IMR-90 (cell line): ENCODE measurements at regions not wholly inside any gene's neighbourhood (a gene's known extent, or its start where the extent isn't known, plus 50 kb on each side); places are given as distances from the start of the nearest gene placed in this dataset.

ENCODE experiments used
- ATAC-seq: fragments of 200-7000 bp; cut with Tn5 transposase; 2 replicates; pipeline ENCODE4 v1.9.1; 2020; ENCODE audit warnings: low read depth, mild to moderate bottlenecking, moderate library complexity
- BruUV-seq: library from RNA; stranded (reverse); fragments of 400-500 nt; replicated peaks from 2 replicates; lab custom pipeline; 2021; lab: Mats Ljungman, UMichigan
- CTCF ChIA-PET: fragments of 300-600 bp; formaldehyde crosslinking; extraction: SDS; loops from one replicate; lab custom pipeline; 2021; ENCODE audit warnings: antibody characterized with exemption; lab: Yijun Ruan, JAX
- POLR2A ChIA-PET: fragments of 300-600 bp; sonication (Branson Sonifier 250); formaldehyde crosslinking; loops from one replicate; lab custom pipeline; 2022; ENCODE audit warnings: antibody characterized with exemption; ENCODE audit not compliant: unreplicated experiment; lab: Charles Lee
- DNase-seq: peaks from one replicate; pipeline ENCODE4 v3.0.0; 2013
- H2AFZ ChIP-seq: replicated peaks from 2 replicates; pipeline ENCODE3; 2013; ENCODE audit warnings: low read length, mild to moderate bottlenecking; ENCODE audit not compliant: poor library complexity
- H2AK5ac ChIP-seq: 2 replicates; pipeline ENCODE4 v1.6.1; 2013; ENCODE audit warnings: low read depth, low read length, inconsistent platforms
- H2AK9ac ChIP-seq: replicated peaks from 2 replicates; pipeline ENCODE3; 2013; ENCODE audit warnings: mild to moderate bottlenecking, low read depth, low read length, moderate library complexity; ENCODE audit not compliant: poor library complexity
- H2BK120ac ChIP-seq: 2 replicates; pipeline ENCODE4 v1.6.1; 2013; ENCODE audit warnings: low read depth, low read length, inconsistent platforms
- H2BK15ac ChIP-seq: 3 replicates; pipeline ENCODE4 v1.6.1; 2013; ENCODE audit warnings: low read depth, low read length, inconsistent platforms
- H2BK20ac ChIP-seq: 2 replicates; pipeline ENCODE4 v1.6.1; 2013; ENCODE audit warnings: low read depth, mild to moderate bottlenecking, inconsistent platforms, low read length, moderate library complexity
- H2BK5ac ChIP-seq: 2 replicates; pipeline ENCODE4 v1.6.1; 2013; ENCODE audit warnings: mild to moderate bottlenecking, low read depth, low read length, inconsistent platforms; ENCODE audit not compliant: poor library complexity, severe bottlenecking
- H3K14ac ChIP-seq: replicated peaks from 2 replicates; pipeline ENCODE4 v1.6.1; 2013; ENCODE audit warnings: low read depth, low read length, inconsistent platforms
- H3K18ac ChIP-seq: 2 replicates; pipeline ENCODE4 v1.6.1; 2013; ENCODE audit warnings: low read depth, low read length, control low read depth
- H3K23ac ChIP-seq: 2 replicates; pipeline ENCODE4 v1.6.1; 2013; ENCODE audit warnings: low read depth, low read length, inconsistent platforms
- H3K27ac ChIP-seq: 2 replicates; pipeline ENCODE4 v1.5.1; 2013; ENCODE audit warnings: mild to moderate bottlenecking, control low read depth, low read length; ENCODE audit not compliant: insufficient read depth
- H3K27me3 ChIP-seq: 2 replicates; pipeline ENCODE4 v1.6.1; 2013; ENCODE audit warnings: low read length; ENCODE audit not compliant: control insufficient read depth, insufficient read depth
- H3K36me3 ChIP-seq: 2 replicates; pipeline ENCODE4 v1.6.1; 2013; ENCODE audit warnings: low read length, mixed read lengths; ENCODE audit not compliant: control insufficient read depth, insufficient read depth
- H3K4ac ChIP-seq: 2 replicates; pipeline ENCODE4 v1.6.1; 2013; ENCODE audit warnings: low read depth, low read length, inconsistent platforms
- H3K4me1 ChIP-seq: 2 replicates; pipeline ENCODE4 v1.6.1; 2013; ENCODE audit warnings: low read length, mixed read lengths; ENCODE audit not compliant: control insufficient read depth, insufficient read depth
- H3K4me2 ChIP-seq: 2 replicates; pipeline ENCODE4 v1.6.1; 2013; ENCODE audit warnings: low read depth, mild to moderate bottlenecking, control low read depth, low read length, moderate library complexity
- H3K4me3 ChIP-seq: 2 replicates; pipeline ENCODE4 v1.5.1; 2013; ENCODE audit warnings: low read depth, mild to moderate bottlenecking, control low read depth, low read length, moderate library complexity; ENCODE audit not compliant: insufficient read depth
- H3K56ac ChIP-seq: 2 replicates; pipeline ENCODE4 v1.6.1; 2013; ENCODE audit warnings: low read length, inconsistent platforms; ENCODE audit not compliant: insufficient read depth; ENCODE audit errors: extremely low read depth
- H3K79me1 ChIP-seq, 2 experiments: 2 replicates each; pipeline ENCODE4 v1.6.1; 2013; ENCODE audit warnings: low read length in 2 of 2, inconsistent platforms in 1 of 2, low read depth in 1 of 2
- H3K9ac ChIP-seq: 2 replicates; pipeline ENCODE4 v1.6.1; 2013; ENCODE audit warnings: low read depth, low read length, control low read depth
- H3K9me1 ChIP-seq: 2 replicates; pipeline ENCODE4 v1.6.1; 2013; ENCODE audit warnings: low read length, inconsistent platforms; ENCODE audit not compliant: insufficient read depth
- H3K9me3 ChIP-seq: 2 replicates; pipeline ENCODE4 v1.6.1; 2013; ENCODE audit warnings: low read length; ENCODE audit not compliant: control insufficient read depth, insufficient read depth
- H4K20me1 ChIP-seq: 2 replicates; pipeline ENCODE4 v1.6.1; 2013; ENCODE audit warnings: low read length, inconsistent platforms; ENCODE audit not compliant: insufficient read depth
- H4K5ac ChIP-seq: 2 replicates; pipeline ENCODE4 v1.6.1; 2013; ENCODE audit warnings: mild to moderate bottlenecking, low read depth, low read length, control low read depth
- H4K8ac ChIP-seq, 2 experiments: 2 replicates each; pipeline ENCODE4 v1.6.1; 2013; ENCODE audit warnings: low read depth in 2 of 2, low read length in 2 of 2, control low read depth in 1 of 2, inconsistent platforms in 1 of 2
- H4K91ac ChIP-seq: 2 replicates; pipeline ENCODE4 v1.6.1; 2013; ENCODE audit warnings: low read depth, low read length, inconsistent platforms; ENCODE audit not compliant: insufficient read depth
- BHLHE40 ChIP-seq: fragments of 150-350 bp; IDR thresholded peaks from 2 replicates; pipeline ENCODE4 v1.6.1; 2016; ENCODE audit warnings: mild to moderate bottlenecking, low read depth, low read length
- CEBPB ChIP-seq: IDR thresholded peaks from 2 replicates; pipeline ENCODE4 v1.6.1; 2012; ENCODE audit warnings: low read depth, low read length, improper control_type of control experiment
- NFE2L2 ChIP-seq: fragments of 150-350 bp; IDR thresholded peaks from 2 replicates; pipeline ENCODE4 v1.6.1; 2016; ENCODE audit warnings: low read depth, mild to moderate bottlenecking, low read length
- RCOR1 ChIP-seq: IDR thresholded peaks from 2 replicates; pipeline ENCODE4 v1.6.1; 2012; ENCODE audit warnings: mild to moderate bottlenecking, low read length, improper control_type of control experiment; ENCODE audit not compliant: insufficient replicate concordance
- RFX5 ChIP-seq: IDR thresholded peaks from 2 replicates; pipeline ENCODE4 v1.8.0; 2012; ENCODE audit warnings: low read depth, mild to moderate bottlenecking, low read length, moderate library complexity
- SMC3 ChIP-seq: fragments of 150-350 bp; IDR thresholded peaks from 2 replicates; pipeline ENCODE4 v1.6.1; 2016; ENCODE audit warnings: low read depth, mild to moderate bottlenecking, antibody characterized with exemption, low read length, moderate library complexity
- WGBS, 2 experiments: methylation state at CpG; one replicate each; pipeline versions ENCODE4 v1.1.5 to v1.1.7; 2013; ENCODE audit warnings: missing lambda C conversion rate in 2 of 2; ENCODE audit not compliant: insufficient read length in 1 of 2; ENCODE audit errors: extremely low coverage in 2 of 2; 5-methylcytosine and 5-hydroxymethylcytosine counted together
- dilution Hi-C: fragments of 300-500 bp; cut with HindIII; formaldehyde crosslinking; loops from one replicate; pipeline ENCODE4 v1.14.3; 2018; ENCODE audit warnings: low sequenced_read_pairs; ENCODE audit not compliant: unreplicated experiment
- in situ Hi-C: fragments of 300-500 bp; cut with MboI; formaldehyde crosslinking; loops from 3 replicates; pipeline ENCODE4 v1.14.3; 2019; ENCODE audit warnings: low sequenced_read_pairs, inconsistent platforms, mixed read lengths
- intact Hi-C: fragments of 100-400 bp; cut with micrococcal nuclease; formaldehyde crosslinking; loops from 2 replicates; pipeline ENCODE4 v1.10.0; 2022

DNA sequence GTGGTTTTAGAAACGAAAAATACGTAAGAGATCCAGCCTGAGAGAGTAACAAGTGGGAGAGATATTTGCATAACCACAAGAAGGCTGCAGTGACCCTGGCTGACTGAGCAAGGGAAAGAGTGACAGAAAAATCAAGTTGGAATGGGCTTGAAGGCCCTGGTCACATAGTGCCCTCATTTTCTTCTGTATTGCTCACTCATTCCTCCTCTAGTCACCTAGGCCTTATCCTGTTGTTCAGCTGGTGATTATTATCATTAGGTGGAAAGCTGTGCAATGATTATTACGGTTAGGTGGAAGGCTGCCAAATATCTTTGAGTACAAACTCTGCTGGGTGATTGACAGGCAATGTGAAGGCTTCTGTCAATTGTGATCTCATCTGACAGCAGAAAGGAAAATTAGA lies 2384.1 kb downstream of the PCDH7 start:
- no peak overlapping the region for H3K14ac ChIP-seq
- H3K36me3 ChIP-seq, result no peaks in the 10 kb centered on the region
- H4K91ac ChIP-seq, result no peak overlapping the region
- H3K4me1 ChIP-seq, result no peaks in the 10 kb centered on the region
- H3K56ac ChIP-seq, result no peak overlapping the region
- H3K27ac ChIP-seq, result no peak overlapping the region
- H2BK20ac ChIP-seq, result no peak overlapping the region
- H4K8ac ChIP-seq, result no peak overlapping the region
- no peaks in the 10 kb centered on the region for H4K20me1 ChIP-seq
- H2AFZ ChIP-seq, result no peak overlapping the region
- H3K4me3 ChIP-seq, result no peak overlapping the region
- BruUV-seq, result no TSS peak
- no peak overlapping the region for H2BK5ac ChIP-seq
- DNase-seq, result no peak
- no peak overlapping the region for H2AK9ac ChIP-seq
- H3K9me3 ChIP-seq, result 0 out of 2 replicates have a peak, but pooled peaks cover 2% of the 10 kb centered on the region
- H3K9me1 ChIP-seq, result no peaks in the 10 kb centered on the region
- no peak overlapping the region for H3K18ac ChIP-seq
- POLR2A ChIA-PET, result no interaction called here
- no peak overlapping the region for H2BK120ac ChIP-seq
- in situ Hi-C loops (no loop called here), intact Hi-C loops (no loop called here), dilution Hi-C loops (no loop called here)
- H2BK15ac ChIP-seq, result no peak overlapping the region
- 42% methylated on average over 2 of the region's 3 CpGs; no CpG with 5 or more reads in 1 of the 2 experiments for WGBS, 2 experiments
- H3K4me2 ChIP-seq, result no peak overlapping the region
- no peak overlapping the region for H4K5ac ChIP-seq
- TF ChIP-seq SMC3 (no peak), RFX5 (no peak), NFE2L2 (no peak), RCOR1 (no peak), BHLHE40 (no peak), CEBPB (no peak)
- no peak overlapping the region for H3K23ac ChIP-seq
- H3K4ac ChIP-seq, result no peak overlapping the region
- ATAC-seq, result no peak
- no peak overlapping the region for H3K9ac ChIP-seq
- H3K27me3 ChIP-seq, result no peaks in the 10 kb centered on the region
- H3K79me1 ChIP-seq, result no peaks in the 10 kb centered on the region
- H2AK5ac ChIP-seq, result no peak overlapping the region
- CTCF ChIA-PET, result no interaction called here
